ENCODE measurements at regions not wholly inside any gene's neighbourhood (a gene's known extent, or its start where the extent isn't known, plus 50 kb on each side); places are given as distances from the start of the nearest gene placed in this dataset.
"Not testable (repeated sequence)": the region's sequence is repeated elsewhere in the genome, so short reads cannot be mapped to it uniquely, and the experiment has no call there.

- DNase-seq, result no peak
Observed at GRCh38 chr1:100597061-100597741, 59.3 kb downstream of the GPR88 start.

- DNase-seq, result no peak
Observed at GRCh38 chr1:100597784-100598183, 59.8 kb downstream of the GPR88 start.

GRCh38 chr1:100600377-100600776, 62.4 kb downstream of the GPR88 start:
- not testable (repeated sequence) for DNase-seq

- not testable (repeated sequence) for DNase-seq
Observed at GRCh38 chr1:100602028-100602427, 64.1 kb downstream of the GPR88 start.

- DNase-seq, result no peak
Observed at GRCh38 chr1:100604372-100604771, 66.4 kb downstream of the GPR88 start.

- DNase-seq, result no peak
Observed at GRCh38 chr1:100606438-100606837, 68.5 kb downstream of the GPR88 start.

- no peak for DNase-seq
Observed at GRCh38 chr1:100607628-100608240, 69.8 kb downstream of the GPR88 start.

- DNase-seq, result no peak
Observed at GRCh38 chr1:100609849-100610248, 71.9 kb downstream of the GPR88 start.

- DNase-seq, result no peak
Observed at GRCh38 chr1:100611086-100611485, 73.1 kb downstream of the GPR88 start.

GRCh38 chr1:100612540-100612939, 74.6 kb downstream of the GPR88 start:
- no peak for DNase-seq

- no peak for DNase-seq
Observed at GRCh38 chr1:100613817-100614559, 76.0 kb downstream of the GPR88 start.

- no peak for DNase-seq
Observed at GRCh38 chr1:100614570-100614969, 76.6 kb downstream of the GPR88 start.

GRCh38 chr1:100615686-100616085, 77.7 kb downstream of the GPR88 start:
- DNase-seq, result no peak

GRCh38 chr1:100616121-100616621, 78.2 kb downstream of the GPR88 start:
- no peak for DNase-seq

GRCh38 chr1:100622037-100622436, 84.1 kb downstream of the GPR88 start:
- DNase-seq, result peak; percentile 9

- DNase-seq, result no peak
Observed at GRCh38 chr1:100622506-100622905, 84.6 kb downstream of the GPR88 start.

GRCh38 chr1:100622966-100623762, 85.2 kb downstream of the GPR88 start:
- no peak for DNase-seq

GRCh38 chr1:100624886-100625610, 87.1 kb downstream of the GPR88 start:
- DNase-seq, result no peak

- no peak for DNase-seq
Observed at GRCh38 chr1:100626397-100626796, 88.5 kb downstream of the GPR88 start.

GRCh38 chr1:100627054-100627716, 89.2 kb downstream of the GPR88 start:
- no peak for DNase-seq

- no peak for DNase-seq
Observed at GRCh38 chr1:100627936-100628335, 90.0 kb downstream of the GPR88 start.

- DNase-seq, result no peak
Observed at GRCh38 chr1:100628631-100629081, 90.7 kb downstream of the GPR88 start.

Data from retina (tissue), 1 donor.